ENCODE measurements at regions not wholly inside any gene's neighbourhood (a gene's known extent, or its start where the extent isn't known, plus 50 kb on each side); places are given as distances from the start of the nearest gene placed in this dataset.

- H3K4me3 ChIP-seq (ENCODE audit: control insufficient read depth, low read depth, low read length), result no peak overlapping the region
- TF ChIP-seq, protein P1, sequence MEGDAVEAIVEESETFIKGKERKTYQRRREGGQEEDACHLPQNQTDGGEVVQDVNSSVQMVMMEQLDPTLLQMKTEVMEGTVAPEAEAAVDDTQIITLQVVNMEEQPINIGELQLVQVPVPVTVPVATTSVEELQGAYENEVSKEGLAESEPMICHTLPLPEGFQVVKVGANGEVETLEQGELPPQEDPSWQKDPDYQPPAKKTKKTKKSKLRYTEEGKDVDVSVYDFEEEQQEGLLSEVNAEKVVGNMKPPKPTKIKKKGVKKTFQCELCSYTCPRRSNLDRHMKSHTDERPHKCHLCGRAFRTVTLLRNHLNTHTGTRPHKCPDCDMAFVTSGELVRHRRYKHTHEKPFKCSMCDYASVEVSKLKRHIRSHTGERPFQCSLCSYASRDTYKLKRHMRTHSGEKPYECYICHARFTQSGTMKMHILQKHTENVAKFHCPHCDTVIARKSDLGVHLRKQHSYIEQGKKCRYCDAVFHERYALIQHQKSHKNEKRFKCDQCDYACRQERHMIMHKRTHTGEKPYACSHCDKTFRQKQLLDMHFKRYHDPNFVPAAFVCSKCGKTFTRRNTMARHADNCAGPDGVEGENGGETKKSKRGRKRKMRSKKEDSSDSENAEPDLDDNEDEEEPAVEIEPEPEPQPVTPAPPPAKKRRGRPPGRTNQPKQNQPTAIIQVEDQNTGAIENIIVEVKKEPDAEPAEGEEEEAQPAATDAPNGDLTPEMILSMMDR (conservative IDR thresholded peaks at IDR 0.05; ENCODE audit: control insufficient read depth, insufficient read depth, low read depth, low read length), result peak; percentile 37
- DNase-seq (ENCODE audit: low read depth), result peak; percentile 16
Measured at GRCh38 chr3:17974206-17974841, 231.9 kb upstream of the TBC1D5 start.

- TF ChIP-seq, protein P1 (conservative IDR thresholded peaks at IDR 0.05; ENCODE audit: control insufficient read depth, insufficient read depth, low read depth, low read length), result no peak
- H3K4me3 ChIP-seq (ENCODE audit: control insufficient read depth, low read depth, low read length), result no peak overlapping the region
- DNase-seq (ENCODE audit: low read depth), result no peak
Measured at GRCh38 chr3:17972959-17973906, 230.8 kb upstream of the TBC1D5 start.

DNA sequence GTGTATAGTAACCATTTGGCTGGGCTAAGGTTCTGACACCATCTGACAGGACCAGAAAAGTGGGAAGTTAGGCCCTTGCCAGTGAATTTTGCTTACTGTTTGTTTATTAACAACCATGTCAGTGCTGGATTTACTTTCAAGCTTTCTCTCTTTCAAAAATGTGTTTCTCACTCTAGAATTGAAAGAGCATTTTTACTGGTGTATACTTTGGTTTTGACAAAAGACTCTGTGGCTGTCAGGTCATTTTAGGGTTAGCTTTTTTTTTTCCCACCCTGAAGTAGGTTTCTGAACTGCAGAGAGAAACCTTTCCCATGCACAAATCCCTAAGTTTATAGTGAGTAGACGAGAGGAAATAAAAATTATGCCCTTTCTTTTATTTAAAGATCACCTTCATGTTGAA lies 230.0 kb upstream of the TBC1D5 start:
- TF ChIP-seq, protein P1 (conservative IDR thresholded peaks at IDR 0.05; ENCODE audit: control insufficient read depth, insufficient read depth, low read depth, low read length), result no peak
- H3K4me3 ChIP-seq (ENCODE audit: control insufficient read depth, low read depth, low read length), result no peak overlapping the region
- no peak for DNase-seq (ENCODE audit: low read depth)

DNA sequence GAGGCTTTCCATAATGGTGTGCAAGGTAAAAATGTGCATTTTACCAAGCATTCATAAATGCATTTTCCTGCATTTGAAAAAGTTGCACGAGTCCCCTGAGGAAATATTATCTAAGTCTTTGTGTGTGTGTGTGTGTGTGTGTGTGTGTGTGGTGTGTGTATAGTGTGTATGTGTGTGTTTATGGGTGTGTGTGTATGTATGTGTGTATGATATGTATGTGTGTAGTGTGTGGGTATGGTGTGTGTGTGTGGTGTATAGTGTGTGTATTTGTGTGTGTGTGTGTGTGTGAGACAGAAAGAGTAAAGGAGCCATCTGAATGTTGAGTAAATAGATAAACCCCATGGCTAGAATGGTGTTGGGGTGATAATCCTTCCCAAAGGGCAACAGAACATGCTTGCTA lies 229.6 kb upstream of the TBC1D5 start:
- TF ChIP-seq, protein P1 (conservative IDR thresholded peaks at IDR 0.05; ENCODE audit: control insufficient read depth, insufficient read depth, low read depth, low read length), result no peak
- no peak overlapping the region for H3K4me3 ChIP-seq (ENCODE audit: control insufficient read depth, low read depth, low read length)
- DNase-seq (ENCODE audit: low read depth), result no peak

GRCh38 chr3:17969985-17970568 lies 227.6 kb upstream of the TBC1D5 start:
- H3K4me3 ChIP-seq (ENCODE audit: control insufficient read depth, low read depth, low read length), result no peak overlapping the region
- no peak for DNase-seq (ENCODE audit: low read depth)
- TF ChIP-seq, protein P1 (conservative IDR thresholded peaks at IDR 0.05; ENCODE audit: control insufficient read depth, insufficient read depth, low read depth, low read length), result no peak

DNA sequence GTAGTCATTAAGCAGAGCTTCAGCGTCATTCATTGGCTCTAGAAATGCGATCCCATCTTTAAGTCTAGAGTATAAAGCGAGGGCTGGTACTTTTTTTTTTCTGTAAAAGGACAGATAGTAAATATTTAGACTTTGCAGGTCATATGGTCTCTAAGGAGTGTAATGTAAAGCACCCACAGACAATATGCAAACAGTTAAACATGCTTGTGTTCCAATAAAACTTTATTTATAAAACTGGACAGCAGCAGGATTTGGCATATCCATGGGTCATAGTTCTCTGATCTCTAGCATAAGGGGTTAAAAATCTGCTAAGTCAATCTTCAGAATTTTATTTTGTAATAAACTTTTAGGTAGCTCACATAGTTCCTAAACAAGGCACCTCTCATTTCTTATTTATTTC lies 226.8 kb upstream of the TBC1D5 start:
- H3K4me3 ChIP-seq (ENCODE audit: control insufficient read depth, low read depth, low read length), result no peak overlapping the region
- TF ChIP-seq, protein P1 (conservative IDR thresholded peaks at IDR 0.05; ENCODE audit: control insufficient read depth, insufficient read depth, low read depth, low read length), result no peak
- no peak for DNase-seq (ENCODE audit: low read depth)

All from fibroblast of mammary gland (primary cell).